ENCODE measurements at regions not wholly inside any gene's neighbourhood (a gene's known extent, or its start where the extent isn't known, plus 50 kb on each side); places are given as distances from the start of the nearest gene placed in this dataset.
"Not testable (repeated sequence)": the region's sequence is repeated elsewhere in the genome, so short reads cannot be mapped to it uniquely, and the experiment has no call there.

DNA sequence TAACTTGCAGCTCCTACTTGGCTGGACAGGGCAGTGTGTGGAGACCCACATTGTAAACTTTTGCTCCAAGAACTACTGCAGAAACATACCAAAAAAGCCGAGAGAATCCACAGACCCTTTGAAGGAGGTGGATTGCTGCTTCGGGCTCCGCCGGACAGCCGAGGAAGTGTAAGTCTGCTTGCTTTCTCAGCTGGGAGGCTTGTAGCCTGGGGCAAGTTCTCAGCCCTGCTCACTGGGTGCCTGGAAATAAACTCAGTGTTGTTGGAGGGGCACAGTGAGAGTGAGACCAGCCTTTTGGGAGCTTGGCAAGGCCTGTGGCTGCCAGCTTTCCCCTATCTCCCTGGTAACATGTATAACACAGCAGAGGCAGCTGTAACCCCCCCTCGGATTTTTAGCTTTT, 215.6 kb downstream of the SYK start:
- in situ Hi-C loops (cut with HindIII; ENCODE audit: low sequenced_read_pairs) = no loop called here

DNA sequence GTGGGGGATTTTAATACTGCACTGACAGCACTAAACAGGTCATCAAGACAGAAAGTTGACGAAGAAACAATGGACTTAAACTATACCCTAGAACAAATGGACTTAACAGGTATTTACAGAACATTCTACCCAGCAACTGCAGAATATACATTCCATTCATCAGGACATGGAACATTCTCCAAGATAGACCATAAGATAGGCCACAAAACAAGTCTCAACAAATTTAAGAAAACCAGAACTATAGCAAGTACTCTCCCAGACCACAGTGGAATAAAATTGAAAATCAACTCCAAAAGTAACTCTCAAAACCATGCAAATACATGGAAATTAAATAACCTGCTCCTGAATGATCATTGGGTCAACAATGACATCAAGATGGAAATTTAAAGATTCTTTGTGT, 218.3 kb downstream of the SYK start:
- in situ Hi-C loops (cut with HindIII; ENCODE audit: low sequenced_read_pairs) = not testable (repeated sequence)

DNA sequence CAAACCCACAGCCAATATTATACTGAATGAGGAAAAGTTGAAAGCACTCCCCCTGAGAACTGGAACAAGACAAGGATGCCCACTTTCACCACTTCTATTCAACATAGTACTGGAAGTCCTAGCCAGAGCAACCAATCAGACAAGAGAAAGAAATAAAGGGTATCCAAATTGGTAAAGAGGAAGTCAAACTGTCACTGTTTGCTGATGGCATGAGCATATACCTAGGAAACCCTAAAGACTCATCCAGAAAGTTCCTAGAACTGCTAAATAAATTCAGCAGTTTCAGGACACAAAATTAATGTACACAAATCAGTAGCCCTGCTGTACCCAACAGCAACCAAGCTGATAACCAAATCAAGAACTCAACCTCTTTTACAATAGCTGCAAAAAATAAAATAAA, 220.0 kb downstream of the SYK start:
- in situ Hi-C loops (cut with HindIII; ENCODE audit: low sequenced_read_pairs) = not testable (repeated sequence)

DNA sequence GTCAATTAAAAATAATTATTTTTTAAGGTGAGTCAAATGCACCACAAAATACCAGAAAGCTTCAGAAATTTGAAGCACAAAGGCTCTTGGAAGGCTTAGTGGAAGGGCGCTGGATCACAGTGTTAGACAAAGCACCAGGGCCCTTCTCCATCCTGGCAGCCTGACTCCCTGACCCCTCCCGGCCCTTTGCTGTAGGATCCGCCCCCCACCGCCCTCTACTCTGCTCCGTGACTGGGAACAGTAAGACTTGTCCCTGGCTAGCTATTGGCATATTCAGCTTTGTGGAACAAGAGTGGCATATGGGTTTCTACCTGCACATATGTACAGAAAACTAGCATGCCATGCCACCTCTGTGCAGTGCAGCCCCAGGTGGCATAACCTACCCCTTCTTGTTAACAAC, 222.1 kb downstream of the SYK start:
- in situ Hi-C loops (cut with HindIII; ENCODE audit: low sequenced_read_pairs) = no loop called here

DNA sequence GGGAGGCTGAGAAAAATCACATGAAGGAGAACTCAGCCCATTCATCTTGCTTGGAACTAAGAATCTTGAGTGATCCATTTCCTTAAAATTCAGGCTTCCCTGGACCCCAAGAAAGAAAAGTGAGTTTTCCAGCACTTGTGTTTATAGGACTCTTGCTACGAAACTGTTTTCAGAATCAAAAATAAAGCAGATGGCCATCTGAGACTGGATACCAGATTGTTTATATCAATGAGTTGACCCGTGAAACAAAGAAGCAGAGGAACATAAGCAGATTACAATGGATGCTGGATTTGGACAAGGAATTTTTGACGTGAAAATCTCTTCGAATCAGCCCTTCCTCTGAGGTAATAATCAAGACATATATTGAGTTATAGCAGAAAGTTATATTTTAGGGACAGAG, 223.2 kb downstream of the SYK start:
- in situ Hi-C loops (cut with HindIII; ENCODE audit: low sequenced_read_pairs) = no loop called here

DNA sequence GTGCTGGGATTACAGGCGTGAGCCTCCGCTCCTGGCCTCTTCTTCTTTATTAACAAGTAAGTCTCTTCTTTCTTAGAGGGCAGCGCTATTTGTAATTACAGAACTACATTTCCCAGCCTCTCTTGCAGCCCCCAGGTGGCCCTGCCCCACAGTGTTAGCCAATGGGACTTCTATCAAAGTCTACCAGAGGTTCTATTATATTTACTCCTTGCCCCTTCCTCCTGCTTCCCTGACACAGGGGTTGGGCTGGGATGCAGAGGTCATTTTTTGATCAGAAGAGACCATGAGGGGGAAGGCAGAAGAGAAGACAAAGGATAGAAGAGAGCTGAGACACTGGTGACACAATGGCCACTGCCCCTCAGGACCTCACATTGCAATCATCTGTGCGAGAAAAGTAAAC, 224.2 kb downstream of the SYK start:
- in situ Hi-C loops (cut with HindIII; ENCODE audit: low sequenced_read_pairs) = no loop called here

DNA sequence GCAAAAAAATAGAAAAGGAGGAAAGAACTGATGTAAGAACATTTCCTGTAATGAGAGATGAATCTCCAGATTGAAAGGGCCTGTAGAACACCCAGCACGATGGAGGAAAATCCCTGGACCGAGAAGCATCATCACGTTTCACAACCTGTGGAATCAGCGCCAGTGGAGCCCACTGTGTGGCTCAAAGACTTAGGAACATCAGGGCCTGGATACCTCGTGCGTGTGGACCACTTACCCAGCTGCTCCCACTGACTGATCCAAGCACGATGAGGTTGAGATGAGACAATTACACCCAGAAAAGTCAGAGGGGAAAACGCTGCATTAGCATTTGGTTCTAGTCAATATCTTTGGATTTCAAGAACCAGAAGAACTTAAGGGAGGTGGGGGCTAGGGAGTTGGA, 224.6 kb downstream of the SYK start:
- in situ Hi-C loops (cut with HindIII; ENCODE audit: low sequenced_read_pairs) = no loop called here

DNA sequence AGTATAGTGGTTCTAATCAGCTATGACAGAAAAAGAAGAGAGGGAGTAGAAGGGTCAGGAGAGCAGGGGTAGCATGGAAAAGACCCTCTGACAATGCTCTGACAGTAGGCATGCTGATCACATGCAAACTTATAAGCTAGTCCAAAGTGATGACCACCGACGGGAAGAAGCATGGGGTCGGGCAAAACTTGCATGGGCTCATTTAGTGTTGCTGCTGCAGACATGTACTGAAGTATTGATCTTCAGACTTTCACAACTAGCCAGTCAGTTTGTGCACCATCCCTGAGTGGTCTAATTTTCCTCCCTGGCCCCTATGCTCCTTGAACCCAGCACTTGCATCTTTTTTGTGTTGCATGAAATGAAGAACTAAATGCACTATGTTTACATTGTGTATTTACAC, 225.4 kb downstream of the SYK start:
- in situ Hi-C loops (cut with HindIII; ENCODE audit: low sequenced_read_pairs) = no loop called here

DNA sequence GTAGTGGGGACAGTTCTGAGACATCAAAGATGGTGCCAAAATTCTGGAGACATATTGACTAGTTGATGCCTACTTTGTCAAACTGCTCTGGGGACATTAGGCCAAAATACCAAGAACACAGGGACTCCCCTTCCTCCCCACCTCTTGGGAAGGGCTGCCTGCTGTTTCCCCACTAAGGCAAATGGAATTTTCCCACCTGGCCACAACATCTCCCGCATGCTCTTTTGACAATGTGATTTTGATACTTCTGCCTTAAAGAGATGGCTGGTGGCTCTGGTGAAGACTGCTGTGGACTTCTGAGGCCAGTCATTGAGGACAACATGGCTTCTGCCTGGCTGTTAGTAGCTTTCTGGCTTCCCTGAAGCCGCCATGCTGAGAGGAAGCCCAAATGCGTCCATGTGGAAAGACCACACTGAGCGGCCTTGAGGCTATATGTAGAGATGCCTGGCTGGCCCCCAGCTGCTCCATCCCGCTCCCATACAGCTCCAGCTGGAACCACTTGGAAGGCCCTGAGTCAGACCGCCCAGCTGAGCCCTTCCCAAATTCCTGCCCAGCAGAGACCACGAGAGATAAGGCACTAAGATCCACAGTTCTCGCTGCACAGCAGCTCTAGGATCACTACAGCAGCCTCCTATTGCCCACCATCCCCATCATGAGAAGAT, 226.7 kb downstream of the SYK start:
- in situ Hi-C loops (cut with HindIII; ENCODE audit: low sequenced_read_pairs) = no loop called here

DNA sequence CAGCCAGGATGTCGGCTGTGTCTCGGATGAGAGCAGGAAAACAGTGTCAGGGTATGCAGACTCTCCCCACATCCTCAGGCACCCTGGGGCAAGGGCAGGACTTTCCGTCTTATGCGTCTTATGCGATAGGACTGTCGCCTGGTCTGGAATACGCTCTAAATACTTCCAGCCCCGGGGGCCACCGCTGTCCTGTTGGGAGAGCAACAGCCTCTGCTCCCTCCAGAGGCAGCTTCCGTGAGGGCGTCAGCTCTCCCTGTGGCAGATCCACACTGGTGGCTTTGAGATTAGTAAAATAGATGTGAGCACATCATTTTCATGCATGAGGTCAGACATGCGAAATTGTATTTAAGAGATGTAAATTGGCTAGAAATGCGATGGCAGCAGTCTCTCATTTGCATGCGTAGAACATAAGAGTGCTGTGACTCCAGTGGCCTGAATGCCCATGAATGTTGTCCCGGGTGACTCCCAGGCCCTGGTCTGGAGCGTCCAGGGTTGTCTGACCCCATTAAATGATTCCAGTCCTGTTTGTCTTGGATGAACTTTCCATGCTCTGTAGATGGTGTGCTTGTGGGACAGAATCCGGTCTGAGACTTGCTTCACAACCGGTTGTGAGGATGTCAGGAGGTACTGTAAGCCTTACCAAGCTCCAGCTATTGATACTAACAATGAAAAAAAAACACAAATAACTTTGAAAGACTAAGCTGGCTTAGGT, 228.2 kb downstream of the SYK start:
- in situ Hi-C loops (cut with HindIII; ENCODE audit: low sequenced_read_pairs) = no loop called here

DNA sequence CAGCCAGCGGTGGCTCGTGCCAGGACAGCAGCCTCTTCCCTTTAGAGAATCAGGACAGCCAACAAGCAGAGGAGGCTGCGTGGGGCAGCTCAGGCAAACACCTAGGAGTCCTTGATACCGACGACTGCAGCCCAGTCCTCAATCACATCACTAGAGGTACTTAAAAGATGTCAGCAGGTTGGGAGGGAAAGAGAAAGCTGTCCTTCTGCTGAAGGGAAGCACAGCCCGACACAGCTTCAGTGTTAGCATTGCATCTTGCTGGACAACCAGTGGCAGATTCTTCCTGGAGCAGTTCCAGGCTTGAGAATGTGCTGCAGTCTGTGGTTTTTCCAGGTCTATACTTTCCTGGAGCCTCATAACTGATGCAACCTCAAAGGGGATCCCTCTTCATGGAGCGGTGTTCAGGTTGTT, 230.5 kb downstream of the SYK start:
- in situ Hi-C loops (cut with HindIII; ENCODE audit: low sequenced_read_pairs) = no loop called here

DNA sequence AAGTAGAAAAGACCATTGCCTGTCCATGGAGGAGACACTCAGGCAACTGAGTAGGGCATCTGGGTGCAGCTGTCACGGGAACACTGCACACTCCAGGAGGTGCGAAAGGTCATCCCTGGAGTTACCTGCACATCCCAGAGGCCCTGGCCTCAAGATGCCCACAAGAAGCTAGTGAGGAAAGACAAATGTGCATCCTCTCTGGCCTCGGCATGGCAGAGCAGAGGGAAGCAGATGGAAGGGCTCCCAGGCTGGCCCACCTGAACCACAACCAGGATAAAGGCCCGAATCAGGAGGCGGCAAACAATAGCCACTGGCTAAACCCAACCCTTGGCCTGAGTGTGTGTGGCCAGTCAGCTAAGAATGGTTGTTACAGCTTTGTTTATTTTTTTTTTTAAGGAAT, 231.7 kb downstream of the SYK start:
- in situ Hi-C loops (cut with HindIII; ENCODE audit: low sequenced_read_pairs) = no loop called here

DNA sequence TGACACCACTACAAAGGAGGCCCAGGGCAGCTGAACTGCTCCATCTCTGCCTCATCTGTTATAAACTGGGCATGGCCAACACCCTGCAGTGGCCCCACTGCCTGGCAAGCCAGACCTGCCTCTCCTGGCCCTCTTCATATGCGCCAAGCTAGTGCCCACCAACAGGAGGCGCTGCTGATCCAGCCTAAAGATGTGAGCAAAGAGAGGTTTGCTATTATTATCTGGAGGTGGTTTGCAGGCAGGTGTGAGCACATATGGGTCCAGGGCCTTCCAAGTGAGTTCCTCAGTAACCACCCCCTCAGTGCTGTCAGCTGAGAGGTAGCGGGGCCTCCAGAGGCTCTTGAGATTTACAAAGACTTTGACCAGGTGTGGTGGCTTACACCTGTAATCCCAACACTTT, 232.2 kb downstream of the SYK start:
- in situ Hi-C loops (cut with HindIII; ENCODE audit: low sequenced_read_pairs) = no loop called here

DNA sequence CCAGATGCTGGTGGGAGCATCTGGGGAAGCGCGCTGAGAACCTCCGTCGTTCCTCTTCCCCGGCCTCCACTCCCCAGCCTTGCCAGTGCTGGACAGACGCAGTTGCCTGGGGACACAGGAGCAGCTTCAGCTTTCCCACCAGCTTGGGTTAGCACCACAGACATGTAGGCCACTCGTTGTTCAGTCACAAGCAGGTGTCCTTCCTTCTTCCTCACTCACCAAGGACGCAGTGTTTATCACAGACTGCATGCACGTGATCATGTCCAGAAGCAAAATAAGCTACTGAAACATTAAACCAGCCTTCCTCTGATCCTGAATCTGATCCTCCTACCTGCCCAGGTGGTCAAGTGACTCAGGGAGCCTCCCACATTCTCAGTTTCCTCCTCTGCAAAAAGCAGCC, 232.9 kb downstream of the SYK start:
- in situ Hi-C loops (cut with HindIII; ENCODE audit: low sequenced_read_pairs) = no loop called here

DNA sequence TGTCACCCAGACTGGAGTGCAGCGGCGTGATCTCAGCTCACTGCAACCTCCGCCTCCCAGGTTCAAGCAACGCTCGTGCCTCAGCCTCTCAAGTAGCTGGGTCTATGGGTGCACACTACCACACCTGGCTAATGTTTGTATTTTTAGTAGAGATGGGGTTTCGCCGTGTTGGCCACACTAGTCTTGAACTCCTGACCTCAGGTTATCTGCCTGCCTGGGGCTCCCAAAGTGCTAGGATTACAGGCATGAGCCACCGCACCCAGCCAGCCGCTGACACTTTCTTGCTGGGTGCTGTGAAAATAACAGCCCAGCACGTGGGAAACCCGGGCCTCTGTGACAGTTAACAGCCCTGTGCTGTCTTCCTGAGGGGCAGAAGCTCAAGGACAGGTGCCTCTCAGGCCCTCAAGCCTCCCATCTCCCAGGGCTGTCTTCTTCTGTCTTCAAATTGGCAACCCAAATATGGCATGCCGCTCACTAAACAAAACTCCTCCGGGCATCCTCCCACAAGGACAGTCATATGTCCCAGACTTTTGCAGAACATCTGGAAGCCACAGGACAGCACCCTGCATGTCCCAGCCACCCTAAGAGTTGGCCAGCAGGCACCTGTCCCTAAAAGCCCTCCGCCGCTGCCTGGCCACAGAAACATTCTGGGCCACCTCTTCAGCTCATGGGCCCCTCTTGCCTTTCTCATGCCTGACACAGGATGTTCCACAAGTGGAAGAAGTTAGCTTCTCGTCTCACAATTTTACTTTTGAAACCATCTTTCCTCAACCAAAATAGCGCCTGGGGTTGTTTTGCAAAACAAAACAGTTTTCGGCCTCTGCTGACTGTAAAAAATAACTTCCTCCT, 233.6 kb downstream of the SYK start:
- in situ Hi-C loops (cut with HindIII; ENCODE audit: low sequenced_read_pairs) = no loop called here

DNA sequence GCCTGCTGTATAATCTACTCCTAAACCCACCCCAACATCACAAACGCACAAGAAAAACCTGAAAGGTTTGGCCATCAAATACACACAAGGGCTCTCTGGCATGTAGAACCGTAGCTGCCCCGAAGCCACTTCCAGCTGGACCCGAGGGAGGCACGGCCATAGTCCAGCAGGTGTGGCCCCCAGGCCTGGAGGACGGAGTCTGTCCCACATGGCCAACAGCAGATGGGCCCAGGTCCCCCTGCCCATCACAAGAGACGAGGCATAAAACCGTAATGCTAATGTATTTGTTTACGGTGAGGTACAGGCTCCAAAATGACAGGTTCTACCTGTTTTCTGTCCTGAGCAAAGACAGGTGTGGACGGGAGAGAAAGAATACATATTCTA, 234.2 kb downstream of the SYK start:
- in situ Hi-C loops (cut with HindIII; ENCODE audit: low sequenced_read_pairs) = no loop called here

DNA sequence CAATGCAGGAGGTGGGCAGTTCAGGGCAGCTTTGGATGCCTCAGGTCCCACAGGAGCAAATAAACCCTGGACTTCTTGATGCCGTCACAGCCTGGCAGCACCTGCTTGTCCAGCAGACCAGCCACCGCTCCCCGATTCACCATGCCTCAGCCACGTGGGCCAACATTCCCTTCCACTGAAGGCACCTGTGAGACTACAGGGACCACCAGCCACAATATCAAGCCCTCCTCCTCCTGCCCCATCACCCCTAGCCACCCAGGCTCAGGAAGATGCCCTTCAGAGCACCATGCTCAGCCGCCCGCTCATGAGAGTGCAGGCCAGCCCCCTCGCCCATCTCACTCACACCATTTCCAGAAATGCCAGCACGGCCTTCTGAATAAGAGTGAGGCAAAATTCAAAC, 234.7 kb downstream of the SYK start:
- in situ Hi-C loops (cut with HindIII; ENCODE audit: low sequenced_read_pairs) = no loop called here

DNA sequence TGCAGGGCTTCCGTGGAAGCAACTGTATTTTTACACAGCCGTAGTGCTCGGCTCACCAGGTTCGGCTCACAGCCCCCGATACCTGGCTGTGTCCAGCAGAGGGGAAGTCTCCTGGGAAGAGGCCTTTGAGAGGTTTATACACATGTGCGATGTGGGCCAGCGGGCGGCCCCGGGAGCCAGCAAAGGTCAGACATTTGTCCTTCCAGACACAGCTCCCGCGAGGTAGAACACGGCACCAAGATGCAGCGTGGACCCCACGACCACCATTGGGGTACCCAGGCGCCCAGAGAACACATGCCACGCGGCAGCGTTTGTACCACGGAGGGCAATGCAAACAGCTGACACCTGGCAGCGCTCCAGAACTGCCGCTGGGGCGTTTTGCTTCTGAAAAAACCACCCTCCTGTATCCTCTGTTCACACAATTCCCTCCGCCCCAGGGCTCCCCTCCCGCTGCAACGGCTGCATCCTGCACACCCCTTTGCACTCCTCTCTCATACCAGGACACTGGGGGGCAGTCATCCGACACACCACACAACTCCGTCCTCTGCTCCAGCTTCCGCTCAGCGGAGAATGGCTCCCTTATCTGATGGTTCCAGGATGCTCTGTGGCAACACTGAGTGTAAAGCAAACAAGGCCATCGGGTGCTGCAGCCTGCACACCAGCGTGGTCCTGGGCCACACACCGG, 235.3 kb downstream of the SYK start:
- in situ Hi-C loops (cut with HindIII; ENCODE audit: low sequenced_read_pairs) = no loop called here

DNA sequence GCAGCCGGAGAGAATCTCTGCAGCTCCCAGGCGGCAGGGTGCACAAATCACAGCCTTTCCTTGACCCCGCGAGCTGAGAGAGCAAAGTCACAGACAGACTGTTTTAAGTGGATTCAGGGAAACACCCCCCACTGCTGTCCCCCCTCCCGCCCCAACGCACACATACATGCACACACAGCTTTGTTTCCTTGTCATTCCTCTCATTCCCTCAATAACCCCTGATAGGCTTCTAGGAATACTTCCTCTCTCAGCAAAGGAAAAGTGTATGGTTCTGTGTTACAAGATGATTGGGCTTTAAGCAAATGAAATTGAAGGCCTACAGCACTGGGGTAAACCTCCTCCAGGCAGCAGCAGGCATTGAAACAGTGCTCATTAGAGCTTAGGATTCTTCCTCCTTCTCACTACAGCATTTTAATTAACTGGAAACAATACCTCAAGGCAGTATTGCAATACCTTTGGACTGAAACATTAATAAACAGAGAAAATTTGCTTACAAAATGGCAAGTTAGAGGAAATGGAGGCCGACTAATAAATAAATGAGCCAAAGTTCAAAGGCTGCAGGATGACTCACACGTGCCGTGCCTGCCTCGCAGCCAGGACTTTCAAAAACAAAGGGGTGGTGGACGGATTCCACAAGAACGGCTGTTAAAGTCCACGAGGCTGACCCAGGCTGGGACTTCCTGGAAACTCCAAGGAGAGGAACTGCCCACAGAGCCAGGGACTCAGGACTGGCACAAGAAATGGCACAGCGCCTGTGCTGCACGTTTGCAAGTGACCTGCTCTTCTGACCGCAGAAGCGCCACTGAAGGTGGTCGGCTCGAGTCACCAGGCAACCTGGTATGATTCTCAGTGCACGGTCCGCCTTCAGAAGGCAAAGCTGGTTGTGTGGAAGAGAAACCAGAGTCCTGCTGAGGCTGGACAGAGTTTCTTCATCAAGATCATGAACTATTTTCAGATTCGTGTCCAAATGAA, 236.2 kb downstream of the SYK start:
- in situ Hi-C loops (cut with HindIII; ENCODE audit: low sequenced_read_pairs) = no loop called here

DNA sequence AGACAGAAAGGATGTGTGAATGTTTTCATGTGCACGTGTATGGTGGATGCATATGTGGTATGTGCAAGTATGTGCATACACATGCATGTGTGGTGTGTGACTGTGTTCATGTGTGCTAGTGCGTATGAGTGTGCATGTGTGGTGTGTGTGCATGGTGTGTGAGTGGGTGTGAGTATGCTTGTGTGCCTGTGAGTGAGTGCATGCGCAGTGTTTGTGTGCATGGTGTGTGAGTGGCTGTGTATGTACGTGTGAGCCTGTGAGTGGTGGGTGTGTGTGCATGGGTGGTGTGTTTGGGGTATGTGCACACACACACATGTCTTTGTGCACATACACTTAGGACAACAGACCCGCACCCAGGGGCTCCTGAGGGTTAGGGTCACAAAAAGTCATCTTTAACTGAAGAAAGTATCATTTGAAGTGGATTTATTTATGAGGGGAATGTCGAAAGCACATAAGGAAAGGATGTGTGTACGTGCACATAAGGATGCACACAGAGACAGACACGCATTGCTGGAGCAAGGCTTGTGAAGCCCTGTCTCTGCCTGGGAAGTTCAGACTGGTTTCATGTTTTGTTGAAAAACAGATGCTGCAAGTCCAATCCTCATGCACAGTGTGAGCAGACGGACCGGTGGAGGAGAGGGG, 237.0 kb downstream of the SYK start:
- in situ Hi-C loops (cut with HindIII; ENCODE audit: low sequenced_read_pairs) = no loop called here

Measured in DLD1 (cell line).